Activated T-helper 17 cell treated with anti-CD3 and anti-CD28 coated beads, Interleukin-2, amount 50 U/mL, for 72 hours (primary cell): ENCODE measurements at regions not wholly inside any gene's neighbourhood (a gene's known extent, or its start where the extent isn't known, plus 50 kb on each side); places are given as distances from the start of the nearest gene placed in this dataset.

Experiments used
- ATAC-seq: fragments of 150-1000 bp; cut with Tn5 transposase; replicated peaks from 2 replicates; pipeline ENCODE4 v1.10.0; 2021; ENCODE audit warnings: mild to moderate bottlenecking, moderate library complexity
- H3K27ac Mint-ChIP-seq: one replicate; pipeline ENCODE4 v1.8.0; 2022; ENCODE audit warnings: mixed read lengths
- H3K27me3 Mint-ChIP-seq: one replicate; pipeline ENCODE4 v1.8.0; 2022; ENCODE audit warnings: mixed read lengths
- H3K36me3 Mint-ChIP-seq: one replicate; pipeline ENCODE4 v1.8.0; 2022; ENCODE audit warnings: low read depth, mild to moderate bottlenecking, mixed read lengths
- H3K4me1 Mint-ChIP-seq: one replicate; pipeline ENCODE4 v1.8.0; 2022; ENCODE audit warnings: mixed read lengths
- H3K4me3 Mint-ChIP-seq: one replicate; pipeline ENCODE4 v1.8.0; 2022; ENCODE audit warnings: mild to moderate bottlenecking, mixed read lengths
- H3K9me3 Mint-ChIP-seq: one replicate; pipeline ENCODE4 v1.8.0; 2022; ENCODE audit warnings: mixed read lengths

GRCh38 chr3:28900301-28900700 is 380.6 kb upstream of the RBMS3 start:
- H3K27me3 Mint-ChIP-seq = no peaks in the 10 kb centered on the region
- ATAC-seq = no peak
- no peaks in the 10 kb centered on the region for H3K4me1 Mint-ChIP-seq
- H3K36me3 Mint-ChIP-seq = no peaks in the 10 kb centered on the region
- H3K9me3 Mint-ChIP-seq = no peaks in the 10 kb centered on the region
- H3K27ac Mint-ChIP-seq = no peak overlapping the region
- H3K4me3 Mint-ChIP-seq = no peak overlapping the region

DNA sequence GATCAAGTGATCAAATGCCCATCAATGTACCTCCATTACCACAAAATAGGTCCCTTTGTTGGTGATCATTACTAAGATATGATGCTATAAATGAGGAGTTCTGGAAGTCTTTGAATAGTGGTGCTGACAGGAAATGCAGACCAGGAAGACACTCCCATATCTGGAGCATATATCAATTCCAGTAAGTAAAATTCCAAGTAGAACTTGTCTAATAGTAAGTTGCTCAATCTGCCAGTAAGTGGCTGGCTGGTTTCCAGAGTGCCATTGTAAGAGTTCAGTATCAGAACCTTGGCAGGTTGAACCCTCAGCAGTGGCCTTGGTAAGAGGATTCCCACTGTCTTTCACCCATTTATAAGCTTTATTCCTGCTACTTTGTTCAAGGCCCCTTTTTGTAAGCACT is 379.9 kb upstream of the RBMS3 start:
- Mint-ChIP-seq H3K27me3 (no peaks in the 10 kb centered on the region), H3K27ac (no peak overlapping the region), H3K36me3 (no peaks in the 10 kb centered on the region), H3K9me3 (no peaks in the 10 kb centered on the region), H3K4me1 (no peaks in the 10 kb centered on the region), H3K4me3 (no peak overlapping the region)
- ATAC-seq = no peak

GRCh38 chr3:28903171-28903601 is 377.7 kb upstream of the RBMS3 start:
- no peaks in the 10 kb centered on the region for H3K4me1 Mint-ChIP-seq
- no peaks in the 10 kb centered on the region for H3K36me3 Mint-ChIP-seq
- H3K9me3 Mint-ChIP-seq = peaks cover 3% of the 10 kb centered on the region
- no peak for ATAC-seq
- no peaks in the 10 kb centered on the region for H3K27me3 Mint-ChIP-seq
- no peak overlapping the region for H3K4me3 Mint-ChIP-seq
- no peak overlapping the region for H3K27ac Mint-ChIP-seq

DNA sequence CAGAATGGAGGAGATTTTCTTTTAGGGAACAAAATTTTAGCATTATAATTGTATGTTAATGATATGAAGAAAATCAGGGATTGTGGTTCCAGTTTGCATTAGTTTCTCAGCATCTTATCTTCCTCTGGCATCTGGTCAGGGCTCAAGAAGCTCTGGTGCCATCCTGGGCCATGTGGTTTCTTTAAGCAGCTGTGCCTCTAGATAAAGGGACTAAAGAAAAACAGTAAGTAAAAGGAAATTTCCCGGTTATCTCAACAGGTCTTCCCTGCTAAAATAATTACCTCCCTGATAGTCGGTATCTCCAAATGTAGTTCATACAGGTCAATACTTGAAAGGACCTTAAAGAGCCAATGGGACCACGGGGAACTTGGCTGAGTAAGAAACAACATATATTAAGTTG is 375.1 kb upstream of the RBMS3 start:
- Mint-ChIP-seq H3K36me3 (no peaks in the 10 kb centered on the region), H3K9me3 (peaks cover 8% of the 10 kb centered on the region), H3K27ac (no peak overlapping the region), H3K27me3 (no peaks in the 10 kb centered on the region), H3K4me3 (no peak overlapping the region), H3K4me1 (no peaks in the 10 kb centered on the region)
- no peak for ATAC-seq

- no peaks in the 10 kb centered on the region for H3K27me3 Mint-ChIP-seq
- H3K4me1 Mint-ChIP-seq = no peaks in the 10 kb centered on the region
- H3K9me3 Mint-ChIP-seq = peaks cover 8% of the 10 kb centered on the region
- no peaks in the 10 kb centered on the region for H3K36me3 Mint-ChIP-seq
- no peak overlapping the region for H3K4me3 Mint-ChIP-seq
- no peak overlapping the region for H3K27ac Mint-ChIP-seq
- no peak for ATAC-seq
These were observed 374.1 kb upstream of the RBMS3 start for GRCh38 chr3:28906561-28907310.

DNA sequence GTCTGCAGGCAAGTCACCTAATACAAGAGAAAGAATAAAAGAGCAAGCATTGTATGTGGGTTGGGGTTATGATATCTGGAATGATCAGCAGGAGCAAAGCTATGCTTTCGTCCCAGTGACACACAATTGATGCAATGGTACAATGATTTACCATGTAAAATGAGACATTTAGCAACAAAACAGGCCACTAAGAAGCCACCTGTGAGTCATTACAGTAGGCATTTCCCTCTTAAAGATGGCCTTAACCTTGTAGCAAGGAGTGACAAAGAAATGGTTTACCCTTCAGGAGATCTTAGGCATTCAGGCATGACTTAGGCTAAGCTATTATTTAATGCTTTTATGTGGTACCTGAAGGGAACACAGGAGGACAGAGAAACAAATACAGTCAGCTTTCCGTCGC is 373.3 kb upstream of the RBMS3 start:
- no peaks in the 10 kb centered on the region for H3K36me3 Mint-ChIP-seq
- ATAC-seq = no peak
- no peaks in the 10 kb centered on the region for H3K4me1 Mint-ChIP-seq
- H3K27ac Mint-ChIP-seq = no peak overlapping the region
- peaks cover 8% of the 10 kb centered on the region for H3K9me3 Mint-ChIP-seq
- H3K27me3 Mint-ChIP-seq = no peaks in the 10 kb centered on the region
- no peak overlapping the region for H3K4me3 Mint-ChIP-seq

- H3K4me1 Mint-ChIP-seq = peaks cover 3% of the 10 kb centered on the region
- no peaks in the 10 kb centered on the region for H3K27me3 Mint-ChIP-seq
- no peak for ATAC-seq
- H3K27ac Mint-ChIP-seq = no peak overlapping the region
- peaks cover 4% of the 10 kb centered on the region for H3K9me3 Mint-ChIP-seq
- no peaks in the 10 kb centered on the region for H3K36me3 Mint-ChIP-seq
- no peak overlapping the region for H3K4me3 Mint-ChIP-seq
These were observed 368.6 kb upstream of the RBMS3 start for GRCh38 chr3:28912120-28912885.

DNA sequence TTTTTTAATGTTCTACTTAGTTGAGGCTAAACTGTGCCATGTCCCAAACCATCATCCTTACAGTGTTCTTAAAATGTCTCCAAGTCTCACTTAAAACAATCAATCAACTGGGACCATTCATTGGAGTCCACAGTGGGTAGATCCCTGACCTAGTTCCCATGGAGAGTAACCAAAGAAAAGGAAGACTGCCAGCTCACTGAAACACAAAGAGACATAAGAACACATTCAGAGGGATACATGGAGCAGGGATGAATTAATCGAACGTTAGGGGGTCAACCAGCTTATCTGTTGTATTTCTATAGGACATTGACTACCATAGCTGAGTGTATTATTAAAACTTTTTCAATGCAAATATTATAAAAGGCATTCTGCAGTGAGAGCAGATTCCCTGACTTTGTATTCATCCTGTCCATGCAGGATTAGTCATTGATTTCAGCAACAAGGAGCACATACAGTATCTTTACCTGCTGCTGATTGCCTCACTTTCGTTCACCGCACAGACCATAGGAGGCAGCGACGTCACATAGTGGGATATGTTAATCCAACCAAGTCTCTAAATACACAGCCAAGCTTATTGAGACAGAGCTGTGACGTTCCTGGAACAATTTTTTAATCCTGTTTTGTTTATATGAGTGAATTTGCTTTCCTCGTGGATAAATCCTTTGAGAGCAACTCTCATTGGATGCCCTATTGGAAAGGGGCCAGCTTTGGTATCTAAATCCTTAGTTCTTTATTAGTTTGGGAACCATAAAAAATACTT is 364.9 kb upstream of the RBMS3 start:
- no peaks in the 10 kb centered on the region for H3K36me3 Mint-ChIP-seq

GRCh38 chr3:28916713-28917499 is 364.0 kb upstream of the RBMS3 start:
- Mint-ChIP-seq H3K9me3 (peaks cover 3% of the 10 kb centered on the region), H3K27ac (no peak overlapping the region)
- ATAC-seq = peak; percentile 32

More for the DNA sequence above, 364.9 kb upstream of the RBMS3 start:
- no peak for ATAC-seq
- Mint-ChIP-seq H3K27me3 (no peaks in the 10 kb centered on the region), H3K9me3 (peaks cover 3% of the 10 kb centered on the region), H3K4me3 (no peak overlapping the region), H3K4me1 (peaks cover 3% of the 10 kb centered on the region), H3K27ac (no peak overlapping the region)

DNA sequence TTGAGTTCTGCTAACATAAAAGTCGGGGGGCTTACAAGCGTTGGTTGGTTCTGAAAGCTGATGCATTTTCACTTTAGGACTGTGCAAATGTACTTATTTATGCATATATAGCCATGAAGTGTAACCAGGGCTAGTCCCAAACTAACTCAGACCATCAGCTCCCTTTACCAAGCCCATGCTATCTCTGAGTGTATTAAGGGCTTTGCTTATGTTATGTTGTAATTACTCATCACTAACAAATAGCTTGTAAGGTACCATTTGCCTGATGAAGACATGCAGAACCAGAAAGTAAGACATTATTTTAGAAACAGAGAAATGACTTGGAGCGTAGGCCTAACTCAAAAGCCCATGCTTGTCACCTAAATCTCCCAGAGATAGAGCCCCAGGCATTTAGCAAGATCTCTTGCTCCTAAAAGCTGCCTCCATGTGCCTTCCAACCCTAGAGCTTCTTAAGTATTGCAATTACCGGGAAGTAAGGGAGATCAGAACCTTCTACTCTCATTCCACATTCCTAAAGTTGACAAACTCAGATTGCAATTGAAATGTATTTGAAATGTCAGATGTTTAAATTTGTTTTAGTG is 362.9 kb upstream of the RBMS3 start:
- no peaks in the 10 kb centered on the region for H3K36me3 Mint-ChIP-seq
- no peak overlapping the region for H3K4me3 Mint-ChIP-seq
- H3K27me3 Mint-ChIP-seq = no peaks in the 10 kb centered on the region
- peaks cover 3% of the 10 kb centered on the region for H3K9me3 Mint-ChIP-seq
- no peak overlapping the region for H3K27ac Mint-ChIP-seq
- peaks cover 3% of the 10 kb centered on the region for H3K4me1 Mint-ChIP-seq
- no peak for ATAC-seq

More at GRCh38 chr3:28916713-28917499, 364.0 kb upstream of the RBMS3 start:
- Mint-ChIP-seq H3K27me3 (no peaks in the 10 kb centered on the region), H3K4me3 (no peak overlapping the region), H3K36me3 (no peaks in the 10 kb centered on the region), H3K4me1 (peaks cover 3% of the 10 kb centered on the region)

- H3K4me3 Mint-ChIP-seq = no peak overlapping the region
- no peaks in the 10 kb centered on the region for H3K36me3 Mint-ChIP-seq
- peaks cover 3% of the 10 kb centered on the region for H3K9me3 Mint-ChIP-seq
- H3K27ac Mint-ChIP-seq = no peak overlapping the region
- H3K4me1 Mint-ChIP-seq = no peaks in the 10 kb centered on the region
- no peaks in the 10 kb centered on the region for H3K27me3 Mint-ChIP-seq
- ATAC-seq = no peak
These were observed 358.5 kb upstream of the RBMS3 start for GRCh38 chr3:28922376-28922775.

DNA sequence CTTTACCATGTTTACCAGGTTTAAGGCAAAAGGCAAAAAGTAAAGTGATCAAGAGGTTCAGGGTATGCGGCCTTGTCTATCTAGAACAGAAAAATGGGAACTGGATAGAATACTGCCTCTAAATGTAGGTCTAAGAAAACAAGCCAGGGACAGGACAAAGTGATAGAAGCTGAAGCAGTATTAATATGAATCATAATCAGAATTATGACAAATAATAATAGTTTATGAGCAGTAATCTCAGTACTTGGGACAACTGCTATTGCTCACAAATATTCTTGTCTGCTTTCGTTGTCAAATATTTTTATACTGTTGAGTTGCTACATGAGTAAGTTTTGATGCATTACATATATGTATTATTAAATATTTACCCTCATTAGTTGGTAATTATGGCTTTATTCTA is 356.9 kb upstream of the RBMS3 start:
- H3K27me3 Mint-ChIP-seq = no peaks in the 10 kb centered on the region

GRCh38 chr3:28924744-28925360 is 356.0 kb upstream of the RBMS3 start:
- Mint-ChIP-seq H3K9me3 (peaks cover 3% of the 10 kb centered on the region), H3K27me3 (no peaks in the 10 kb centered on the region), H3K4me1 (no peaks in the 10 kb centered on the region), H3K36me3 (no peaks in the 10 kb centered on the region), H3K27ac (no peak overlapping the region), H3K4me3 (no peak overlapping the region)
- ATAC-seq = peak; percentile 75

More for the DNA sequence above, 356.9 kb upstream of the RBMS3 start:
- Mint-ChIP-seq H3K4me1 (no peaks in the 10 kb centered on the region), H3K36me3 (no peaks in the 10 kb centered on the region), H3K9me3 (peaks cover 3% of the 10 kb centered on the region), H3K27ac (no peak overlapping the region), H3K4me3 (no peak overlapping the region)
- no peak for ATAC-seq
